ENCODE measurements at regions not wholly inside any gene's neighbourhood (a gene's known extent, or its start where the extent isn't known, plus 50 kb on each side); places are given as distances from the start of the nearest gene placed in this dataset.

DNA sequence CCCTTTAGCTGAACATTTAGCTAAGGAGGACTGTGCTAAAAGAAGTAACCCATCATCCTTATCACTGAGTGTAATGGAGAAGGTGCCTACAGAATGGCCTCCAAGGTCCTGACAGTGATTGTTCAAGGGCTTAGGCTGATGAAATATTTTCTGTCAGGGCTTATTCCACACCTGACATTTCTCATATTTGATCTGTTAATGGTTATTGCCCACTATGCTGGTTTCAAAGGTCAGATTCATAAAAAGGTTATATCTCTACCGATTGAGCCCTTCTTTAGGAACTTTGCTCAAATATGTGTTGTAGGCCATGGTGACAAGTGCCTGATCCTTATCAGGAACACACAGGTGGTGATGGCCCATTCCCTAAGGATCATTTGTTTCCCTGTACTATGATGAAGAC is 766.4 kb upstream of the ADGRL2 start:
- Histone ChIP-seq H3K4me1 (ENCODE audit: insufficient read depth, low read length, poor library complexity, severe bottlenecking) (no peaks in the 10 kb centered on the region), H3K9me3 (ENCODE audit: low read depth, low read length, poor library complexity, severe bottlenecking) (no peaks in the 10 kb centered on the region), H3K36me3 (ENCODE audit: insufficient read depth, low read length, poor library complexity, severe bottlenecking) (no peaks in the 10 kb centered on the region), H3K27ac (ENCODE audit: low read depth, low read length, poor library complexity, severe bottlenecking) (no peak overlapping the region), H3K27me3 (replicated peaks; ENCODE audit: insufficient read depth, low read depth, low read length, poor library complexity) (no peaks in the 10 kb centered on the region), H3K4me3 (ENCODE audit: low read depth, low read length, poor library complexity, severe bottlenecking) (no peak overlapping the region)
- no TSS peak for BruUV-seq (replicated peaks)
- intact Hi-C loops (cut with micrococcal nuclease; ENCODE audit: unreplicated experiment) = no loop called here
- no peak for DNase-seq (ENCODE audit: low spot score)
- ChIA-PET POLR2A (ENCODE audit: low non-redundant PET) (no interaction called here), CTCF (no interaction called here)
- TF ChIP-seq, protein P1, sequence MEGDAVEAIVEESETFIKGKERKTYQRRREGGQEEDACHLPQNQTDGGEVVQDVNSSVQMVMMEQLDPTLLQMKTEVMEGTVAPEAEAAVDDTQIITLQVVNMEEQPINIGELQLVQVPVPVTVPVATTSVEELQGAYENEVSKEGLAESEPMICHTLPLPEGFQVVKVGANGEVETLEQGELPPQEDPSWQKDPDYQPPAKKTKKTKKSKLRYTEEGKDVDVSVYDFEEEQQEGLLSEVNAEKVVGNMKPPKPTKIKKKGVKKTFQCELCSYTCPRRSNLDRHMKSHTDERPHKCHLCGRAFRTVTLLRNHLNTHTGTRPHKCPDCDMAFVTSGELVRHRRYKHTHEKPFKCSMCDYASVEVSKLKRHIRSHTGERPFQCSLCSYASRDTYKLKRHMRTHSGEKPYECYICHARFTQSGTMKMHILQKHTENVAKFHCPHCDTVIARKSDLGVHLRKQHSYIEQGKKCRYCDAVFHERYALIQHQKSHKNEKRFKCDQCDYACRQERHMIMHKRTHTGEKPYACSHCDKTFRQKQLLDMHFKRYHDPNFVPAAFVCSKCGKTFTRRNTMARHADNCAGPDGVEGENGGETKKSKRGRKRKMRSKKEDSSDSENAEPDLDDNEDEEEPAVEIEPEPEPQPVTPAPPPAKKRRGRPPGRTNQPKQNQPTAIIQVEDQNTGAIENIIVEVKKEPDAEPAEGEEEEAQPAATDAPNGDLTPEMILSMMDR (conservative IDR thresholded peaks at IDR 0.05; ENCODE audit: low read depth, low read length) = no peak
- no peak for TF ChIP-seq EZH2 (IDR thresholded peaks at IDR 0.05; ENCODE audit: borderline replicate concordance, low read depth, low read length, poor library complexity, severe bottlenecking)

DNA sequence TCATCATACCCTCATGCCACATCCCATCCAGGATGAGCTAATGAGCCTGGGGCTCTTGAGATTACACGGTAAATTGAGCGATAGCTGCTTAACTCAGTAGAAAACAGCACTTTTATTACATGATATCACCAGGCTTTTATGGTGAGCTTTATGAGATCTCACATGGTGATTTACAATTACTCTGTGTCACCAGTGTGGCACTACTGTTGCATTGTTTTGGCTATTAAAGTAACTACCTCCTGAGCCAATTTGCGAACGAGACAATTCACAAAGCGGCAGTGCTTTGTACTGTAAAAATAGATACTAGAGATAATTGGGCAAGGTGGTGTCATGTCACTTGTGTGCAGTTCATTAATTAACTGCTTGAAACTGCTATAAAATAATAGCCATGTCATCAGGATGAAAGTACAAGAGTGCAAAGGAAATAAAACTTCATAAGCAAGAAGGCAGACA is 767.7 kb upstream of the ADGRL2 start:
- Histone ChIP-seq H3K36me3 (ENCODE audit: insufficient read depth, low read length, poor library complexity, severe bottlenecking) (no peaks in the 10 kb centered on the region), H3K4me1 (ENCODE audit: insufficient read depth, low read length, poor library complexity, severe bottlenecking) (no peaks in the 10 kb centered on the region), H3K27me3 (replicated peaks; ENCODE audit: insufficient read depth, low read depth, low read length, poor library complexity) (no peaks in the 10 kb centered on the region), H3K27ac (ENCODE audit: low read depth, low read length, poor library complexity, severe bottlenecking) (no peak overlapping the region), H3K9me3 (ENCODE audit: low read depth, low read length, poor library complexity, severe bottlenecking) (no peaks in the 10 kb centered on the region), H3K4me3 (ENCODE audit: low read depth, low read length, poor library complexity, severe bottlenecking) (no peak overlapping the region)
- intact Hi-C loops (cut with micrococcal nuclease; ENCODE audit: unreplicated experiment) = no loop called here
- POLR2A ChIA-PET (ENCODE audit: low non-redundant PET) = interaction anchor here (0.6 kb wide), 1 partner anchor 58 kb away, joined by 3 read pairs; no protein-coding TSS in a partner anchor
- CTCF ChIA-PET = no interaction called here
- TF ChIP-seq EZH2 (IDR thresholded peaks at IDR 0.05; ENCODE audit: borderline replicate concordance, low read depth, low read length, poor library complexity, severe bottlenecking) = no peak
- TF ChIP-seq, protein P1 (conservative IDR thresholded peaks at IDR 0.05; ENCODE audit: low read depth, low read length) = no peak
- DNase-seq (ENCODE audit: low spot score) = peak; percentile 64
- no TSS peak for BruUV-seq (replicated peaks)

DNA sequence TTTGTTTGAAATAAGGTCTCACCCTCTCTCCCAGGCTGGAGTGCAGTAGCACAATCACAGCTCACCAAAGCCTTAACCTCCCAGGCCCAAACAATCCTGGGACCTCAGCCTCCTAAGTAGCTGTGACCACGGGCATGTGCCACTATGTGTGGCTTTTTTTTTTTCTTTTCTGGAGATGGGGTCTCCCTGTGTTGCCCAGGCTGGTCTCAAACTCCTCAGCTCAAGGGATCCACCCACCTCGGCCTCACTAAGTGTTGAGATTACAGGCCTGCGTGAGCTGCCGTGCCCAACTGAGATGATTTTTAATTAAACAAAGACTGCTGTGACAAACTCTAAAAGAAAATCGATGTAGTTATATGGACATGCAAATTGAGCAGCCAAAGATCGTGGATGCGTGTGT is 768.4 kb upstream of the ADGRL2 start:
- Histone ChIP-seq H3K9me3 (ENCODE audit: low read depth, low read length, poor library complexity, severe bottlenecking) (no peaks in the 10 kb centered on the region), H3K27ac (ENCODE audit: low read depth, low read length, poor library complexity, severe bottlenecking) (no peak overlapping the region), H3K4me3 (ENCODE audit: low read depth, low read length, poor library complexity, severe bottlenecking) (no peak overlapping the region), H3K4me1 (ENCODE audit: insufficient read depth, low read length, poor library complexity, severe bottlenecking) (no peaks in the 10 kb centered on the region), H3K36me3 (ENCODE audit: insufficient read depth, low read length, poor library complexity, severe bottlenecking) (no peaks in the 10 kb centered on the region), H3K27me3 (replicated peaks; ENCODE audit: insufficient read depth, low read depth, low read length, poor library complexity) (no peaks in the 10 kb centered on the region)
- TF ChIP-seq, protein P1 (conservative IDR thresholded peaks at IDR 0.05; ENCODE audit: low read depth, low read length) = no peak
- no peak for TF ChIP-seq EZH2 (IDR thresholded peaks at IDR 0.05; ENCODE audit: borderline replicate concordance, low read depth, low read length, poor library complexity, severe bottlenecking)
- no peak for DNase-seq (ENCODE audit: low spot score)
- intact Hi-C loops (cut with micrococcal nuclease; ENCODE audit: unreplicated experiment) = no loop called here
- ChIA-PET POLR2A (ENCODE audit: low non-redundant PET) (no interaction called here), CTCF (no interaction called here)
- BruUV-seq (replicated peaks) = no TSS peak

Data from A673 (cell line).